K562 (cell line): ENCODE measurements at regions not wholly inside any gene's neighbourhood (a gene's known extent, or its start where the extent isn't known, plus 50 kb on each side); places are given as distances from the start of the nearest gene placed in this dataset.

ENCODE experiments used
- CREM ChIP-seq: IDR thresholded peaks from 2 replicates; pipeline ENCODE4 v1.6.1; 2014; ENCODE audit warnings: antibody characterized with exemption, low read depth
- FOXA3 ChIP-seq, 2 experiments: fragments of 450-650 bp in 1 of 2; sonication (generic) in 1 of 2; formaldehyde crosslinking; IDR thresholded peaks in 1 of 2; conservative IDR thresholded peaks in 1 of 2; 2 replicates each; pipeline versions ENCODE4 v1.4.0 to v1.8.0; 2020 to 2022; ENCODE audit warnings: mild to moderate bottlenecking in 2 of 2, missing genetic modification reagents in 1 of 2
- HNRNPLL ChIP-seq: fragments of 200-400 bp; formaldehyde crosslinking; IDR thresholded peaks from 2 replicates; pipeline ENCODE4 v1.6.1; 2017; ENCODE audit warnings: low read length, low read depth, mild to moderate bottlenecking; ENCODE audit not compliant: poor library complexity, severe bottlenecking
- JUND ChIP-seq, 2 experiments: IDR thresholded peaks; 2 replicates in 1 of 2; 3 replicates in 1 of 2; pipeline ENCODE4 v1.6.1; 2011; ENCODE audit warnings: borderline replicate concordance in 2 of 2, low read depth in 2 of 2, low read length in 2 of 2, improper control_type of control experiment in 1 of 2, missing biosample characterization in 1 of 2, missing genetic modification characterization in 1 of 2, missing genetic modification reagents in 1 of 2
- MED1 ChIP-seq: sonication (generic); formaldehyde crosslinking; IDR thresholded peaks from 2 replicates; pipeline ENCODE4 v1.8.1; 2023; ENCODE audit warnings: missing genetic modification reagents, borderline replicate concordance
- NFRKB ChIP-seq: fragments of 450-650 bp; IDR thresholded peaks from 2 replicates; pipeline ENCODE4 v1.6.1; 2016; ENCODE audit warnings: low read depth
- NR2C1 ChIP-seq, 2 experiments: fragments of 450-650 bp; IDR thresholded peaks; 2 replicates each; pipeline ENCODE4 v1.6.1; 2017; ENCODE audit warnings: mild to moderate bottlenecking in 2 of 2, antibody characterized with exemption in 1 of 2, inconsistent platforms in 1 of 2, missing compliant biosample characterization in 1 of 2, missing genetic modification characterization in 1 of 2
- RERE ChIP-seq: sonication (generic); formaldehyde crosslinking; IDR thresholded peaks from 2 replicates; pipeline ENCODE4 v1.8.0; 2023; ENCODE audit warnings: missing genetic modification reagents, mild to moderate bottlenecking, borderline replicate concordance
- TEAD4 ChIP-seq, 2 experiments: sonication (generic) in 1 of 2; formaldehyde crosslinking in 1 of 2; IDR thresholded peaks; 2 replicates each; pipeline versions ENCODE4 v1.6.1 to v1.8.0; 2012 to 2022; ENCODE audit warnings: borderline replicate concordance in 1 of 2, inconsistent platforms in 1 of 2, low read length in 1 of 2, mild to moderate bottlenecking in 1 of 2, missing genetic modification reagents in 1 of 2
- ZHX1 ChIP-seq: fragments of 150-350 bp; conservative IDR thresholded peaks from 2 replicates; pipeline ENCODE4 v1.6.1; 2014; ENCODE audit warnings: low read length
- ZNF134 ChIP-seq: fragments of 250-450 bp; sonication (Bioruptor Pico); conservative IDR thresholded peaks from 2 replicates; pipeline ENCODE4 v1.4.0; 2020
- ZNF586 ChIP-seq: fragments of 450-650 bp; formaldehyde crosslinking; conservative IDR thresholded peaks from 2 replicates; pipeline ENCODE4 v1.4.0; 2020; ENCODE audit warnings: mild to moderate bottlenecking, moderate library complexity
- TF ChIP-seq, protein P1 (sequence below), 3 experiments: fragments of 200-800 bp in 1 of 3; fragments of 250-450 bp in 1 of 3; fragments of 450-650 bp in 1 of 3; sonication (Bioruptor Pico) in 1 of 3; sonication (Bioruptor generic) in 1 of 3; formaldehyde crosslinking in 1 of 3; IDR thresholded peaks; 2 replicates each; pipeline versions ENCODE4 v1.6.1 to v1.8.0; 2016 to 2022; ENCODE audit warnings: mild to moderate bottlenecking in 2 of 3, missing genetic modification characterization in 2 of 3, missing compliant biosample characterization in 1 of 3, moderate library complexity in 1 of 3

- TF ChIP-seq RERE (no peak), JUND (IDR thresholded peaks at IDR 0.05; ENCODE audit: borderline replicate concordance, low read depth, low read length) (peak; percentile 24; the same call in 1 of the 2 replicates), JUND (tag; IDR thresholded peaks at IDR 0.05; ENCODE audit: borderline replicate concordance, low read depth, low read length) (no peak), NFRKB (peak; percentile 86), TEAD4 (IDR thresholded peaks at IDR 0.05; ENCODE audit: low read length) (0 out of 2 replicates have a peak, but pooled peaks have one; percentile 5), TEAD4 (CRISPR knock-in tag; IDR thresholded peaks at IDR 0.05; ENCODE audit: borderline replicate concordance) (no peak), NR2C1 (IDR thresholded peaks at IDR 0.05) (no peak), NR2C1 (tag; IDR thresholded peaks at IDR 0.05) (0 out of 2 replicates have a peak, but pooled peaks have one; percentile 19), ZNF586 (0 out of 2 replicates have a peak, but pooled peaks have one; percentile 24), ZNF134 (CRISPR knock-in tag) (peak; percentile 21; the same call in 1 of the 2 replicates), MED1 (no peak), HNRNPLL (no peak), FOXA3 (CRISPR knock-in tag; conservative IDR thresholded peaks at IDR 0.05 in 1 of 2, IDR thresholded peaks at IDR 0.05 in 1 of 2) (peak in 1 of 2 experiments; percentile 25; a peak in 2 of 4 replicates), CREM (no peak), ZHX1 (no peak)
- TF ChIP-seq, protein P1, sequence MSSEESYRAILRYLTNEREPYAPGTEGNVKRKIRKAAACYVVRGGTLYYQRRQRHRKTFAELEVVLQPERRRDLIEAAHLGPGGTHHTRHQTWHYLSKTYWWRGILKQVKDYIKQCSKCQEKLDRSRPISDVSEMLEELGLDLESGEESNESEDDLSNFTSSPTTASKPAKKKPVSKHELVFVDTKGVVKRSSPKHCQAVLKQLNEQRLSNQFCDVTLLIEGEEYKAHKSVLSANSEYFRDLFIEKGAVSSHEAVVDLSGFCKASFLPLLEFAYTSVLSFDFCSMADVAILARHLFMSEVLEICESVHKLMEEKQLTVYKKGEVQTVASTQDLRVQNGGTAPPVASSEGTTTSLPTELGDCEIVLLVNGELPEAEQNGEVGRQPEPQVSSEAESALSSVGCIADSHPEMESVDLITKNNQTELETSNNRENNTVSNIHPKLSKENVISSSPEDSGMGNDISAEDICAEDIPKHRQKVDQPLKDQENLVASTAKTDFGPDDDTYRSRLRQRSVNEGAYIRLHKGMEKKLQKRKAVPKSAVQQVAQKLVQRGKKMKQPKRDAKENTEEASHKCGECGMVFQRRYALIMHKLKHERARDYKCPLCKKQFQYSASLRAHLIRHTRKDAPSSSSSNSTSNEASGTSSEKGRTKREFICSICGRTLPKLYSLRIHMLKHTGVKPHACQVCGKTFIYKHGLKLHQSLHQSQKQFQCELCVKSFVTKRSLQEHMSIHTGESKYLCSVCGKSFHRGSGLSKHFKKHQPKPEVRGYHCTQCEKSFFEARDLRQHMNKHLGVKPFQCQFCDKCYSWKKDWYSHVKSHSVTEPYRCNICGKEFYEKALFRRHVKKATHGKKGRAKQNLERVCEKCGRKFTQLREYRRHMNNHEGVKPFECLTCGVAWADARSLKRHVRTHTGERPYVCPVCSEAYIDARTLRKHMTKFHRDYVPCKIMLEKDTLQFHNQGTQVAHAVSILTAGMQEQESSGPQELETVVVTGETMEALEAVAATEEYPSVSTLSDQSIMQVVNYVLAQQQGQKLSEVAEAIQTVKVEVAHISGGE (CRISPR knock-in tag; IDR thresholded peaks at IDR 0.05): peak in 1 of 3 experiments; percentile 9; a peak in 1 of 6 replicates
Observed at GRCh38 chr6:146891615-146892265, 293.0 kb downstream of the ADGB start (continued).
